ENCODE measurements at regions not wholly inside any gene's neighbourhood (a gene's known extent, or its start where the extent isn't known, plus 50 kb on each side); places are given as distances from the start of the nearest gene placed in this dataset.

DNA sequence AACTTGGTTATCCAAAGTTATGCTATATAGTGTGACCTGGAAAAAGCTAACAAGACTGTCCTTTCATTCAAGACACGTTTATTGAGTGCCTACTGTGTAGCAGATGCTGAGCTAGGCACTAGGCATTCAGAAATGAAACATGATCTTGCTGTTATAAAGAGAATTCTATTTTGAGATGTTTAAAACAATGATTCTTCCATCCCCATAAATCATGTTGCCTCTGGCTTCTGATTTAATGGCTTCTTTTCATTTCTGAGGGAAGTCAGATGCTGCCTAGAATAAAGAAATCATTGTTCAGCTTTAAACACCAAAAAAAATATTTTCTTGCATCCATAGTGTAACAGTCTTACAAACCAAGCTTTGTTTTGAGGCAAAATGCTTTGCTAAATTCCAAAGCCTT, 620.9 kb upstream of the UBE2E2 start:
- TF ChIP-seq POLR2AphosphoS5 (IDR thresholded peaks at IDR 0.05; ENCODE audit: low read depth, low read length): no peak
- TF ChIP-seq POLR2A (IDR thresholded peaks at IDR 0.05; ENCODE audit: low read depth, low read length): no peak
- no peak for TF ChIP-seq TAF1 (IDR thresholded peaks at IDR 0.05; ENCODE audit: low read depth, low read length)
- TF ChIP-seq PAX5 (IDR thresholded peaks at IDR 0.05; ENCODE audit: insufficient read depth, low read length, severe bottlenecking): no peak
- no peak for TF ChIP-seq POU2F2 (IDR thresholded peaks at IDR 0.05; ENCODE audit: low read depth, low read length)

Data from GM12891 (cell line).